Mesenchymal stem cell (in vitro differentiated cells and primary cell): ENCODE measurements at regions not wholly inside any gene's neighbourhood (a gene's known extent, or its start where the extent isn't known, plus 50 kb on each side); places are given as distances from the start of the nearest gene placed in this dataset.

Experiments used
- DNase-seq: peaks from one replicate; pipeline ENCODE4 v3.0.0-alpha.2; 2013
- H2AFZ ChIP-seq: one replicate; pipeline ENCODE4 v1.6.1; 2013; ENCODE audit warnings: low read depth, mild to moderate bottlenecking, control low read depth, inconsistent platforms, low read length, moderate library complexity
- H2AK5ac ChIP-seq: 2 replicates; pipeline ENCODE4 v1.6.1; 2013; ENCODE audit warnings: low read length, moderate library complexity, mild to moderate bottlenecking, inconsistent platforms; ENCODE audit not compliant: severe bottlenecking
- H2BK120ac ChIP-seq: one replicate; pipeline ENCODE4 v1.6.1; 2013; ENCODE audit warnings: low read depth, mild to moderate bottlenecking, inconsistent platforms, low read length, moderate library complexity
- H2BK12ac ChIP-seq, 2 experiments: one replicate each; pipeline ENCODE4 v1.6.1; 2013; ENCODE audit warnings: inconsistent platforms in 2 of 2, low read length in 2 of 2, mild to moderate bottlenecking in 2 of 2, moderate library complexity in 2 of 2, control low read depth in 1 of 2
- H2BK15ac ChIP-seq: one replicate; pipeline ENCODE4 v1.6.1; 2013; ENCODE audit warnings: mild to moderate bottlenecking, low read depth, inconsistent platforms; ENCODE audit not compliant: poor library complexity, severe bottlenecking
- H2BK5ac ChIP-seq: 2 replicates; pipeline ENCODE4 v1.6.1; 2013; ENCODE audit warnings: low read depth, mild to moderate bottlenecking, low read length, control low read depth, inconsistent platforms; ENCODE audit not compliant: poor library complexity, severe bottlenecking
- H3K14ac ChIP-seq, 2 experiments: one replicate each; pipeline ENCODE4 v1.6.1; 2013; ENCODE audit warnings: inconsistent platforms in 2 of 2, low read length in 2 of 2, control low read depth in 1 of 2, mild to moderate bottlenecking in 1 of 2, moderate library complexity in 1 of 2
- H3K18ac ChIP-seq, 2 experiments: one replicate each; pipeline ENCODE4 v1.6.1; 2013; ENCODE audit warnings: inconsistent platforms in 2 of 2, low read length in 2 of 2, control low read depth in 1 of 2, low read depth in 1 of 2, mild to moderate bottlenecking in 1 of 2
- H3K23ac ChIP-seq, 2 experiments: one replicate each; pipeline ENCODE4 v1.6.1; 2013; ENCODE audit warnings: inconsistent platforms in 2 of 2, low read length in 2 of 2, mild to moderate bottlenecking in 2 of 2, moderate library complexity in 2 of 2, control low read depth in 1 of 2
- H3K27ac ChIP-seq: 2 replicates; pipeline ENCODE4 v1.5.1; 2013; ENCODE audit warnings: mild to moderate bottlenecking, moderate library complexity, low read length, control low read depth, inconsistent platforms; ENCODE audit not compliant: poor library complexity, severe bottlenecking
- H3K27me3 ChIP-seq, 2 experiments: 2 replicates each; pipeline versions ENCODE4 v1.6.1 to v1.7.0; 2013; ENCODE audit warnings: low read length in 2 of 2, mild to moderate bottlenecking in 2 of 2, moderate library complexity in 2 of 2, control low read depth in 1 of 2, inconsistent platforms in 1 of 2; ENCODE audit not compliant: control insufficient read depth in 1 of 2, insufficient read depth in 1 of 2
- H3K36me3 ChIP-seq, 2 experiments: 2 replicates each; pipeline versions ENCODE4 v1.6.1 to v1.7.0; 2013; ENCODE audit warnings: low read length in 2 of 2, control low read depth in 1 of 2, inconsistent platforms in 1 of 2, low read depth in 1 of 2, mild to moderate bottlenecking in 1 of 2; ENCODE audit not compliant: insufficient read depth in 2 of 2, control insufficient read depth in 1 of 2
- H3K4ac ChIP-seq, 2 experiments: one replicate each; pipeline ENCODE4 v1.6.1; 2013; ENCODE audit warnings: inconsistent platforms in 2 of 2, low read length in 2 of 2, mild to moderate bottlenecking in 2 of 2, moderate library complexity in 2 of 2, control low read depth in 1 of 2, low read depth in 1 of 2
- H3K4me1 ChIP-seq: 2 replicates; pipeline ENCODE4 v1.6.1; 2013; ENCODE audit warnings: low read depth, low read length, control low read depth; ENCODE audit not compliant: control insufficient read depth, insufficient read depth
- H3K4me2 ChIP-seq: 2 replicates; pipeline ENCODE4 v1.6.1; 2013; ENCODE audit warnings: low read length, mild to moderate bottlenecking, inconsistent platforms; ENCODE audit not compliant: poor library complexity, severe bottlenecking
- H3K4me3 ChIP-seq, 2 experiments: 2 replicates each; pipeline versions ENCODE4 v1.5.1 to v1.7.0; 2013; ENCODE audit warnings: low read length in 2 of 2, mild to moderate bottlenecking in 2 of 2, control low read depth in 1 of 2, low read depth in 1 of 2; ENCODE audit not compliant: insufficient read depth in 1 of 2
- H3K79me1 ChIP-seq: replicated peaks from 2 replicates; pipeline ENCODE4 v1.6.1; 2013; ENCODE audit warnings: mild to moderate bottlenecking, control low read depth, low read length, inconsistent platforms; ENCODE audit not compliant: poor library complexity, severe bottlenecking
- H3K9ac ChIP-seq: 2 replicates; pipeline ENCODE4 v1.7.0; 2013; ENCODE audit warnings: mild to moderate bottlenecking, low read length, moderate library complexity
- H3K9me3 ChIP-seq: 2 replicates; pipeline ENCODE4 v1.7.0; 2013; ENCODE audit warnings: mild to moderate bottlenecking, low read length; ENCODE audit not compliant: control insufficient read depth
- H4K8ac ChIP-seq: one replicate; pipeline ENCODE4 v1.6.1; 2013; ENCODE audit warnings: inconsistent platforms, mild to moderate bottlenecking, low read length, moderate library complexity
- H4K91ac ChIP-seq: one replicate; pipeline ENCODE4 v1.6.1; 2013; ENCODE audit warnings: mild to moderate bottlenecking, low read length, inconsistent platforms
- WGBS: methylation state at CpG from one replicate; pipeline ENCODE4 v1.1.7; 2013; ENCODE audit warnings: mixed read lengths; 5-methylcytosine and 5-hydroxymethylcytosine counted together

DNA sequence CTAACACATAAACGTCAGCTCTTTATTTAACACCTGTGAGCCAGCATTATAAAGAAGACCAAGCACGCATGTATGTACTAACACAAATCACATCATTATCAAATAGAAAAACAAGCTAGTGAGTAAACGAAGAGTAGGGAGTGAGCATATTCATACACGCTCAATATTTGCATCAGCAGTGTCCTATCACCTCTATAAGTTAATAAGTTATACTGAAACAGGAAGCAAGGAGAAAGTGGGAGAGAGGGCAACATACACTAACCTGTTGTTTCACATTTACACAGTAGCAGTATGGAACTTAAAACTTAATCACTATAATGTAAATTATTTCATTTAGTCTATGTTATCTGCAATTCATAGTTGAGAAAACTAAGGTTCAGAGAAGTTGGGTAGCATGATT lies 321.5 kb upstream of the TANK start:
- Histone ChIP-seq H3K4me3 (no peak overlapping the region), H3K4me1 (peaks cover 2% of the 10 kb centered on the region), H3K27me3 (no peaks in the 10 kb centered on the region), H2BK12ac (no peak overlapping the region), H3K4me2 (no peak overlapping the region), H3K9me3 (no peaks in the 10 kb centered on the region), H2AK5ac (no peak overlapping the region), H3K27ac (no peak overlapping the region), H3K4ac (no peak overlapping the region), H2BK120ac (no peak overlapping the region), H4K91ac (no peak overlapping the region), H3K14ac (no peak overlapping the region), H2BK5ac (no peak overlapping the region), H3K9ac (no peak overlapping the region), H3K79me1 (no peaks in the 10 kb centered on the region), H3K18ac (no peak overlapping the region), H2AFZ (no peak overlapping the region), H3K36me3 (no peaks in the 10 kb centered on the region), H2BK15ac (no peak overlapping the region), H3K23ac (no peak overlapping the region), H4K8ac (no peak overlapping the region)
- DNase-seq: no peak
- WGBS: no CpG with 5 or more reads among the region's 4 CpGs

- Histone ChIP-seq H3K14ac (no peak overlapping the region), H2BK15ac (no peak overlapping the region), H3K27ac (no peak overlapping the region), H2AK5ac (no peak overlapping the region), H2AFZ (no peak overlapping the region), H3K18ac (peak overlapping the region in 1 of 2 experiments; percentile 6), H3K23ac (no peak overlapping the region), H2BK120ac (no peak overlapping the region), H3K36me3 (no peaks in the 10 kb centered on the region), H4K91ac (no peak overlapping the region), H2BK12ac (peak overlapping the region in 1 of 2 experiments; percentile 54), H3K4me3 (no peak overlapping the region), H3K27me3 (no peaks in the 10 kb centered on the region), H3K4ac (no peak overlapping the region), H3K79me1 (no peaks in the 10 kb centered on the region), H3K9me3 (peaks cover 5% of the 10 kb centered on the region), H2BK5ac (no peak overlapping the region), H3K9ac (no peak overlapping the region), H3K4me2 (no peak overlapping the region), H3K4me1 (no peaks in the 10 kb centered on the region), H4K8ac (peak overlapping the region; percentile 23)
- DNase-seq: no peak
- 65% methylated on average over 3 of the region's 4 CpGs for WGBS
These were observed 317.9 kb upstream of the TANK start for GRCh38 chr2:160842286-160842685.

- WGBS: 100% methylated on average over 1 of the region's 2 CpGs
These were observed 301.1 kb upstream of the TANK start for GRCh38 chr2:160859096-160859495.

GRCh38 chr2:160862226-160862625 lies 298.0 kb upstream of the TANK start:
- no peaks in the 10 kb centered on the region for H3K27me3 ChIP-seq

More at GRCh38 chr2:160859096-160859495, 301.1 kb upstream of the TANK start:
- Histone ChIP-seq H3K9me3 (no peaks in the 10 kb centered on the region), H3K4me2 (no peak overlapping the region), H2BK12ac (no peak overlapping the region), H2BK120ac (no peak overlapping the region), H2BK5ac (no peak overlapping the region), H3K36me3 (no peaks in the 10 kb centered on the region), H3K23ac (no peak overlapping the region), H3K18ac (no peak overlapping the region), H3K27me3 (no peaks in the 10 kb centered on the region), H3K4me3 (no peak overlapping the region), H2AFZ (no peak overlapping the region), H4K8ac (no peak overlapping the region), H4K91ac (no peak overlapping the region), H2AK5ac (no peak overlapping the region), H3K9ac (no peak overlapping the region), H3K79me1 (no peaks in the 10 kb centered on the region), H2BK15ac (no peak overlapping the region), H3K4ac (no peak overlapping the region), H3K14ac (no peak overlapping the region), H3K4me1 (no peaks in the 10 kb centered on the region), H3K27ac (no peak overlapping the region)
- no peak for DNase-seq

More at GRCh38 chr2:160862226-160862625, 298.0 kb upstream of the TANK start:
- DNase-seq: no peak
- Histone ChIP-seq H4K8ac (no peak overlapping the region), H3K18ac (no peak overlapping the region), H3K4me2 (no peak overlapping the region), H3K4ac (no peak overlapping the region), H2BK15ac (no peak overlapping the region), H2BK120ac (no peak overlapping the region), H3K9me3 (no peaks in the 10 kb centered on the region), H2AK5ac (no peak overlapping the region), H3K23ac (no peak overlapping the region), H3K4me1 (no peaks in the 10 kb centered on the region), H2BK12ac (no peak overlapping the region), H4K91ac (no peak overlapping the region), H3K9ac (no peak overlapping the region), H3K14ac (no peak overlapping the region), H3K27ac (no peak overlapping the region), H3K79me1 (no peaks in the 10 kb centered on the region), H2AFZ (no peak overlapping the region), H3K36me3 (no peaks in the 10 kb centered on the region), H3K4me3 (no peak overlapping the region), H2BK5ac (no peak overlapping the region)
- no CpG with 5 or more reads among the region's 2 CpGs for WGBS
